COR-L47 (cell line): ENCODE measurements at regions not wholly inside any gene's neighbourhood (a gene's known extent, or its start where the extent isn't known, plus 50 kb on each side); places are given as distances from the start of the nearest gene placed in this dataset.
A peak's percentile ranks its signal among the peaks of the same experiment; 100 is the strongest.

Source experiments
- DNase-seq: peaks from one replicate; lab custom pipeline; 2025; lab: John Stamatoyannopoulos, UW

DNA sequence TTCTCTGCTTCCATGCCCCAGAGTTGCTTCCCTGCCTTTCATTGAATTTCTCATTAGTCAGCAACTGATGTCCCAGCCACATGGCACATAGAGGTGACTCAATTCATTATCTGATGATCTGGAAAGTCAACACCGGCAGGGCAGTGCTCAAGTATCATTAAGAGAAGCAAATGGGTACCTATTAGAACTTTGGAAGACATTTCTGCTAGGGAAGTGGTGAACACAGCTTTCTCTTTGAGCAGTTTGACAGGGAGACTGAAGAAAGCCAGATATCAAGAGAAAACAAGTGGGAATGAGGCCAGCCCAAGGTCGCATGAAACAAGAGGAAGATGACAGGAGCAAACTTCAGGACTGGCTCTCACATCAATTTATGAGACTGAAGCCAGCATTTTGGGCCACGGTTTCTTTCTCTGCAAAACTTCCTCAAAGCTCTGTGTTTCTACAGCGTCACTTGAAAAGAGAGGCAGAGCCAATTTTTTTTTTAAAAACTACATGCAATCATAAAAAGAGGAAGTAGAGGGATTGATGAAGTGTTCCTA is 108.3 kb upstream of the RPS6KA3 start:
- no peak for DNase-seq

DNA sequence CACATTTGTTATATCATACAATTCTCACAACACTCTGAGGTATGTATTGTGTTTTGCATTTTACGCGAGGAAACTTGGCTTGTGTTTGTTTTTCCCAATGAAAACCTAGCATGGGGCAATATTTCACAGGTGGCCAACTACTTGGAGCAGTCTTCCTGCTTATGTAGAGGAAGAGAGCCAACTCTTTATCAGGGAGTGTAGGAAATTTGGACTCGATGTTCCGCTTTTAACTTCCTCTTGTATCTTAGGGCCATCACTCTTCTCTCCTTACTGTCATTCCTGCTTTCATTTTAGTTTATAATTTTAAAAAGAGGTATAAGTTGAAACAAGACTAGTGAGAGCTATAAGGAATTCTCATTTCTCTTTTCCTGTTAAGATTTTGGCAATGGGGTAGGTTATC is 107.7 kb upstream of the RPS6KA3 start:
- no peak for DNase-seq

DNA sequence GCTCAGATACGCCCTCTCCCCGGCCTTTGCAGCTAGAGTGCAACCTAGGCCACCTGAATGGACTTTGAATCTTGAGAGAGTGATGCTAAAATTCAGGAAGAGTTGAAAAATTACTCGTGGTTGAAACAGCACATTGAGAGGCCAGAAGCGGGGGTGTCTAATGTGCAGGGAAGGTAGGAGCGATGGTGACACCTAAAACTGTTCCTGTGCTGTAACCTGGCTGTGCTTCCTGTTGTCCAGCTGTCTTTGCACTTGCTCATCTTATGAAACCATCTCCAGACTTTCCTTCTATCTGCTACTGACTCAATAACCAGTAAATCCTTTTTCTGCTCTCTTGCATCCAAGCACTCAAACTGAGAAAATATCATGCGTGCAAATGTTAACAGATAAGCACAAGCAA is 106.4 kb upstream of the RPS6KA3 start:
- no peak for DNase-seq

DNA sequence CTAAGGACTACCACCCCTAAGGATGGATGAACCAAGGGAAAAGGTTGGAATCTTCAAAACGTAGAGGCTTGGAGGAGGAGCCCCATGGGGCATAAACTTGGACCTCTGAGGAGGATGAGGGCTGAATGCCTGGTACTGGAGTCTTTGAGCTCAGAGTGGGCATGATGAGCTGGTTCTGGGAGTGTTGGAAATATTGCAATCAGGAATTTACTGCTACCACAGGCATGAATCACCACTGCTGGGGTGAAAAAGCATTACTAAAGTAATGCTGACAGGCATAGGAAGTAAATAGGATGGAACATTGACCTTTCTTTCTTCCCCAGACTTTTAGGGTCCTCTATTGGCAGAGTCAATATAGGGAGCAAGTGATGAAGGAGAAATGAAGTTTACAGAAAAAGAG is 105.8 kb upstream of the RPS6KA3 start:
- no peak for DNase-seq

DNA sequence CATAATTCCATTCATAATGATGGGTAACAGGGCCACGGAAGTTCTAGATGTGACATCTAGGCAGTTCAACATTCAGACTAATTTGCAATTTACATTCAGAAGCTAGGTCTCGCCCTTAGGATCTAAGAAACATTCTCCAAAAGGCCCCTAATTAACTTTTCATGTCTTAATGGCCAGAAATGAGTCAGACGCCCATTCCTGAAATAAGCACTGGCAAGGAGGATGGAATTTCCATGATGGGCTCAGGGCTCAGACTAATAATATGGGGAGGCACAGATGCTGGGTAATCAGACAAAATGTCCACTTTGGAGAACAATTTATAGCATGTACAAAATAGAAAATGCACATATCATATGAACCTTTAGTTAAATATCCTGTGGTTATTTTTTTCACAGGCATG is 102.8 kb upstream of the RPS6KA3 start:
- no peak for DNase-seq

DNA sequence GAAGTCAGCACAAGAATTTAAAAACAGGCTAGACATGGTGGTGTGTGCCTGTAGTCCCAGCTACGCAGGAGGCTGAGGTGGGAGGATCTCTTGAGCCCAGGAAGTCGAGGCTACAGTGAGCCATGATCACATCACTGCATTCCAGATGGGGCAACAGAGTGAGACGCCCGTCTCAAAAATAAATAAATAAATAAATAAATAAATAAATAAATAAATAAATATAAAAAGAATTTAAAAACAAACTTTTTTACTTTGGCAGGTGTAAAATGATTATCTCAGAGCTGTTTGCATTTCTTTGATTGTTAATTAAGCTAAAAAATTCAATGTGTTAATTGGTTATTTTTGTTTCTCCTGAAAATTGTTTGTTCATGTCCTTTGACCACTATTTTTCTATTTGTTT is 97.5 kb upstream of the RPS6KA3 start:
- no peak for DNase-seq

DNA sequence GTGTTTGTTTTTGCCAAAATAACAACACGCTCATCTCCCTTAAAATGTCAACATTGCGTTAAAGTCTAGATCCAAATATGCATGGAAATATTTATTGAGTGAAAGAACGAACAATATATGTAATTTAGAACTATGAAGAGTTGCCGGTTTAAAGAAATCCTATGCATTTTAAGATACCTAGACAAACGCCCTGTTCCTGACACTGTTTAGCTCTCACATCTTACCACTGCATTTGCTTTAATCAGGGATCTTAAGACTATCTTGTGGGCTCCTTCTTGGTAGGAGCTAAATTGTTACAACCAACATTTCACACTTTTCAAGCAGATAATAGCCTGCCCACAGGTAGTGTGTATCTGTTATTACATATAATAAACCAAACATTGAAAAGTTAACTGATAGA is 96.6 kb upstream of the RPS6KA3 start:
- DNase-seq = no peak

DNA sequence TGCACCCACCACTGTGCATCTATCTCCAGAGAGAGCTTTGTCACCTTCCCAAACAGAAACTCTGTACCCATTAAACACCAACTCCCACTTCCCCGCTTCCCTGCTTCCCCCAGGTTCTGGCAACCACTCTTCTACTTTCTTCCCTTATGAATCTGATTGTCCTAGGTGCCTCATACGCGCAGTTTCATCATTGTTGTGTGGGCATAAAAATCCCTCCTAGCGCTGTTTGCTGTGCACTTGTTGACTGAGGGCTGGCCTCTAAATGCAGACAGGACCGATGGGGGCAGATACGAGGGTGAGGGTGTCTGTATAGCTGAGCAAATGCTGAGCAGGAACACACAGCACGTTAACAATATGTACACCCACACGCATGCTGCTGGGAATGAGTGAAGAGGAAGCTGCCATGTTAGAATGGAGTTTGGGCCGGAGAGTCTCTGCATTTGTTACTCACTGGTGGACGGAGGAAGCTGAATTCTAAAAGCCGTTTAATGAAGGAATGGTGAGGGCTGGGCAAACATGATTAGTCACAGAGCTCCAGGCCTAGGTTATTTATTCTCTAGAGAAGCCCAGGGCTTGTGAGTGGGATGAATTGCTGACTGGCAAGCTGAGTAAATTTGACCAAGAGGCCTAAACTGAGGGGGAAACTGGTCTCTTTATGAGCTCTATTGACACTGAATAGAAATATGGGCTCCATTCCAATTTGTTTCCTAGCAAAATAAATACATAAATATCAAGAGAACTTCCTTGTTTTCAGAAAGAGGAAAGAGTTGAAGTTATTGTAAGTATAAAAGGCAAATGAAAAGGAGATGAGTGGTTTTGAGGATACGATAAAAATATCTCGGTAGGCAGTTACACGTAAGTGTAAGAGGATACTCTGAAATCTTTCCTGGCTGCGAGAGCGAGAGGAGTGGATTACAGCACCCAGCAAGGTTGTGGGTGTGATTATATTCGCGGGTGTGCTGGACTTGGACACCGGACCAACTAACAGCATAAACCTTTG is 95.9 kb upstream of the RPS6KA3 start:
- DNase-seq = peak; percentile 63

DNA sequence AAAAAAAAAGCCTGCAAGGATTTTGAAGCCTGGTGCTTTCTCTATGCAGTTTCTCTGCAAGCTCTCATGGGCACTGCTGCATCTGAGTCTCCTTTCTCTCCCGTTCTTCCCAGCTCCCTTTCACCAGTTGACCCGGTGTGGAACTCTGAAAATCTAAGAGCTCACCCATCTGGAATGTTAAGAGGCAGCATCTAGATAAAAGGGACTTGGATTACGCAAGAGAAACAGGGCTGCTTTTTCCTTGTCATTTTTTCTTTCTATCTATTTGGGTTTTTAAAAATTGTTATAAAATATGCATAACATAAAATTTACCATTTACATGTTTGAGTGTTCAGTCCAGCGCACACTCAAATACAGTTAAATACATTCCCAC is 95.2 kb upstream of the RPS6KA3 start:
- DNase-seq = no peak

DNA sequence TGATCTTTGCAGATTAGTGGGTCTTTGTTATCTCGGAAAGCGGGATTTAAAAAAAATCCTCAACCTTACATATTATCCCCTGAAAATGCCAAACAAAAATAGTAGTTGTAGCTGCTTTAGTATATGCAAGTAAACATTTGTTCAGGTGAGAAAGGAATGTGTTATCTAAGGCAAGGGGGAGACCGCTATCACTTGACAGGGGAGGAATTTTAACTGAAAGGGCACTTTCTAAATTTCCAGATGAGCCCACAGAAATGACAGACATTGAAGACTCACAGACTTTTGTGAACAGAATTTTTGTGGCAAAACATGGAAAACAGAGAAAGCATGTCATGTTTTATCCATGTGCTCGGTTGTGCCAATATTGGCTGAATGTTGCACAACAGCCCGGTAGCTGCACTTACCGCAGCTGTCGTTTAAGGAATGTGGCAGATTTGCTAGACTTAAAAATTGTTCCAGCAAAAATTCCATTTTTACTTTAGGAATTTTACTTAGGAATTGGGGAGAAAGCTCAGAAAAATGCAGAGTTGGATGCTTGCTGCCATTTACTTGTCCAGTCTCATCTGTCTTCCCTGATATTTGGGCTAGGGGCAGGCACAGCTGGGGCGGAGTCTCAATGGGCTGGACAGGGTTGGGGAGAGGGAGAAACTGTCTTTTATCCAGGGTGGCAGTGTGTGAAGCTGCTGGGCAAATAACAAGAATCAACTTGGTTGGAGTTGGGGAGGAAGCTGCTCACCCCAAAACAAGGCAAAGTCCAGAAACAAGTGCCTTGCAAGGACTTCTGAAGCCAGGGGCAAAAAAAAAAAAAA is 94.6 kb upstream of the RPS6KA3 start:
- no peak for DNase-seq

DNA sequence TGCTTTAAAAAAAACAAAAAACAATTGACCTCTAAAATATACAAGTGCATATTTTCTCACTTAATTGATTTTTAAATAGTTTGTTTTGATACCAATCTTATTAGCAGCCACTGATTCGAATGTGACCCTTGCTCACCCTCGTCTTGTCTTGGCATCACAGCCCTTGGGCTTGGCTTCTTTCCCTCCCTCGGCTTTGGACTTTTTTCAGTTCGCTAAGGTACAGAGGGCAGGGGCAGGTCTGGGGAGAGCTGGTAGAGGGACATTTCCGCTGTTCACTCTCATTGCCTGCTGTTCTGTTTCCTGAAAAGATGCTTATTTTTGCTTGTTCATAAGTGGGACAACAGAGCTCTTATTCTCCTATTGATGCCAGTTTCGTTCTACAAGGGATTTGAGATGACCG is 88.5 kb upstream of the RPS6KA3 start:
- no peak for DNase-seq

DNA sequence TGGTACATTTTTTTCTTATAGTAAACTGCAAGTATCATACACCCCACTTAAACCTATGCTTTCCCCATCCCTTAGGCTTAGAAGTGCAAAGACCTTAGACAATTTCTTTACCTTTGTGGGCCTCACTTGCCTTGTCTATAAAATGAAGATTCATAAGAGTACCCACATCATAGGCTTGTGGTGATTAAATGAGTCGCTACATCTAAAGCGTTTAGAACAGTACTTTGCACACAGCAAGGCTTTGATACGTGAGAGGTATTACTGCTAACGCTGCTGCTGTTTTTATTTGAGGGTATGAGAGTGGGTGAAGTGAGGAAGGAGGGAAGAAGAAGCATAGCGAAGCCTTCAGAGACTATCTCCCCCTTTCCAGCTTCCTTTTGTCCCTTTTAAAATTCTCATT is 87.8 kb upstream of the RPS6KA3 start:
- no peak for DNase-seq

DNA sequence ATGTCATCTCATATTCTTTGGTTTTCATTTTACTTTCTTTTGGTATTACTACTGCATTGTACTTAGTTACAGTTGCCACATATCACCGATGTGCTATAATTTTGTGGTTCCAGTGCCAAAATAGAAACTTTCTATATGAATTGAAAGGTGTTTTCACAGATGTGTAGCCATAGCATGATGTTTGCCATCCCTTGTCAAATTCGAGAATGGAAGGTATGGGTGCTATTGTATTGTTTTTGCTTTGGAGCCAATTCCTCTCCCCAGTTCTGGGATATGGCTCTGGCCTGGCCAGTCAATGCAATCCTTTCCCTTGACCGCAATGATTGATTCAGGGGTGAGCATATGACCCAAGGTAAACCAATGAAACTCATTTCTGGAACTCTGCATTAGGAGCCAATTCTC is 86.2 kb upstream of the RPS6KA3 start:
- no peak for DNase-seq

DNA sequence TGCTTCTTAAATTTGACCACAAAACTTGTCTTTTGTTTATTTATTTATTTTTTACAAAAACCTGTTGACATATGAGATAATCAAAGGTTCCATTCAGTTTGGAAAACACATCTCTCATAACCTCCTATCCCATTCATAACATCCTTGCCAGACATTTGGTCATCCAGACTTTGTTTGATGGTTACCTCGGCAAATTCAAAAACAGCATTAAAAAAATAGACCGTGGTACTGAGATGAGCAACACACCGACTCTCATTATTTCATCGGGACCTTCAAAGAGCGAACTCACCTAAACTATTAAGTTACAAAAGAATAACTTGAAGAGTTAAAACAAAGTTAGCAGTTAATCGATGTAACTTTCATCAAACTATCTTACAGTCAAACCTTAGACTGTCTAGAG is 85.8 kb upstream of the RPS6KA3 start:
- DNase-seq = no peak

DNA sequence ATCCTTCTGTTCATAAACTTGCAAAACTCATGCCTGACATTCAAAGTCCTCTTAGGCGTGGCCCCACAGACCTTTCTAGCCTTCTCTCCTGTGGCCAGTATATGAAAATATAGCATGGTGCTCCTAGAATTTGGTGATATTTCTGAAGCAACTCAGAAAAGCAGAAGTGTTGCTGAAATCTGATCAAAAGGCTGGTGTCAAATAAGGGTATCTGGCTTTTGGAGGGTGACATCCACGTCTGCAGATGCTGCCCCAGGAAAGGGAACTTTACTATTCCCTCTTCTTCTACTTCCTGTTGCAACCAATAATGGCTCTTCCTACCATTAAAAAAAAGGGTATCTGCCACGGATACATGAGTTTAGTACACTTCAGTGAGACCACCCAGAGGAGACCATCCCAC is 83.9 kb upstream of the RPS6KA3 start:
- no peak for DNase-seq

DNA sequence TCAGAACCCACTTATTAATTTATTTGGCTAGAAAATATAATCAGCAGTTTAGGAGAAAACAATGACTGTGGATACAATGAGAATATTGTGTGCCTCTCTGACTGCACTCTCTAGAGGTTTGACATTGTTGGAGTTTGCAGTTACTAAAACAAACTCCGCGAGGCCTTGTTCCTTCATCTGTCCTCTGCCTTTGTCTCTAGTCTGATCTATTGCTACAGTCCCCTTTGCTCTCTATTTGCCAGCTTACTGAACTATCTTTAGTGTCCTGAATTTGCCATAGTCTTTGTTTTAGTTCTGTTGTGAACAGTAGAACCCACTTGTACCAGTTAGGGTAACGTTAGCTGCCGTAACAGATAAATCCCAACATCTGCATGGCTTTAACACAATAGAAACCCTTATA is 81.4 kb upstream of the RPS6KA3 start:
- no peak for DNase-seq

DNA sequence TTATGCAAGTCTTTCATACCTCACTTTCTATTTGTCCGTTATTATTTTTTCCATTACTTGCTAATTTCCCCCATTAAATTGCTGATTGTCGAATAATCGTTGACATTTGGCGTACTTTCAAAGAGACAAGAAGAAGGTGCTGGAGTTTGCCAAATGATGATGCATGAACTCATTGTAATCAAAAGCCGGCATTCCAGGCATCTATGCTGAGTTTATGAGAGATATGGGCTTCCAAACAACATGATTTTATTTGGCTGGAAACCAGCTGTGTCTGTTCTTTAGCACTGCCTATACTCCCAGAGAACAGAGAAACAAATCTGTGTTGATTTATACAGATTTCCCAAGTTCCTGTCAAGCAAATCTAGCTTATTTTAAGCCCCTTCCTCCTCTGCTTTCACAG is 80.8 kb upstream of the RPS6KA3 start:
- no peak for DNase-seq

DNA sequence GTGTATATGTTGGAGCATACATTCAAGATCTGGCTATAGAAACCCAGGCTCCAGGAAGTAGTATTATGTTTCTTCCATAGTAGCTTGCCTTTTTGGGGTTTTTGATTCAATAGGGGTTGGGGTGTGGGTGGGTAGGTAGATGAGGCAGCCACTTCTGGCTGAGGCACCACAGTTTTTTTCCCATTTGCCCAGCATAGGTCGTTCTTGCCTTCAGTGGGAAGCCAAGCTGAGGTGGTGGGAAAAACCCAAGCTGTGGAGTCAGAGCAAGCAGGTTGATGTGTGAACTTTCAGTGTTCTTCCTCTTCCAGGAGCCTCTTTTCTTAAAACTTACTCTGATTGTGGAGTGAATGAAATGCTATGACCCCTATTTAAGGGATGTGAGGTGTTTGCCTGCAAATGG is 67.0 kb upstream of the RPS6KA3 start:
- no peak for DNase-seq

DNA sequence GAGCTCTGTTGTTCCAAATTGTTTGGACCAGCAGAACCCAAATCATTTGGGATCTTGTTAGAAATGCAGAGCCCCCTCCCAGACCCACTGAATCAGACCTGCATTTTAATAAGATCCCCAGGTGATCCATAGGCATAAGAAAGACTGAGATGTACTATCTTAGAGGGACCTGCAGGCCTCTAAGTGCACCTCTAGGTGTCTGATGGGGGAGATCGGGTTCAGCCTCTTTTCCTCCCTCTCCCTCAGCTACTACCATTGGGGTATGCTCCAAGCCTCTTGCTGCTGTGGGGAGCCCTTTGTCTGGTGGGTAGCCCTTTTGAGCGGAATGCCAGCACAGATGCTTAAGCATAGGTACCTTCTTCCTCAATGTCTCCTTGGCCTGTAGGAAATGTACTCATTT is 63.8 kb upstream of the RPS6KA3 start:
- no peak for DNase-seq

DNA sequence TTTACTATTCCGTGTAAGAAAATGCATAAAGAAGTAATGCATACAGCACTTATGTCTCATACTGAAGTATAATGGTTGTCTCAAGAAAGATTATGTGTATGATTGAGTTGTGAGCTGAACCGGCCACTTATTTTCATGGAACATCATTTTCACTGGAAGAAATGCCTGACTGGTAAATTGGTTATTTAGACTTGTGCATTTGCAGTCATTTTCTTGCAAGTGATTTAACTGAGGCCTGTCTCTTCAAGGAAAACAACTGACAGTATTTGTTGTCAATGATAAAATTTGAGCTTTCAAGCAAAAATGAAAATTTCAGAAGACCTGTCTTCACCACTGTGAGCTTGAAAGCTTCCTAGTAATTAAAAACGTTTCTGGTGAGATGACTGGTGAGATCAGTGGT is 62.7 kb upstream of the RPS6KA3 start:
- DNase-seq = no peak

DNA sequence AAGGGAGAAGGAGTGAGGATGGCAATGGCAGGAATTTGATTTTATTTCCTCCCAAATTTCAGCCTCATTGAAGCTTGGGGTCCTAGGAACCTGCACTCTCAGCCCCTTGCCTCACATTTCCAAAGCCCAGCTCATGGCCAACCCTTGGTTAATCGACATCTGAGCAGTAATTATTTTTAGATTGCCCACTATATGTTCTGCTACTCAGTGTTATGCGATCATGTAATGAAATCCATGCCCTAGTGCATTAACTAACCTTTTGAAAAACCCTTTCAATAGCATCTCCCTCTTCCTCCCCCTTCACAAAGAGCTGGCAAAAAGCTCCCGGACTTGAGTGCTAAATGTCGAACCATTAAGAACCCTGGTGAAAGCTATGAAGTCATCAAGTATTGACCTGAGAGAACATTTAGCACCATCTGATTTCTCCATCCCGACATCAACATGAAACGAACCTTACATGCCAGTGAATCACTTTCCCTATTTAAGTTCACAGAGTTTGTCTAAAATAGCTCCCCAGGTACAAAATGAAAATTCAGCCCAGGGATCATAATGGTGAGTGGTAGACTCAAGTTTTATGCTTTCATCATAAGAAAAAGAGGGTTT is 59.2 kb upstream of the RPS6KA3 start:
- DNase-seq = no peak

DNA sequence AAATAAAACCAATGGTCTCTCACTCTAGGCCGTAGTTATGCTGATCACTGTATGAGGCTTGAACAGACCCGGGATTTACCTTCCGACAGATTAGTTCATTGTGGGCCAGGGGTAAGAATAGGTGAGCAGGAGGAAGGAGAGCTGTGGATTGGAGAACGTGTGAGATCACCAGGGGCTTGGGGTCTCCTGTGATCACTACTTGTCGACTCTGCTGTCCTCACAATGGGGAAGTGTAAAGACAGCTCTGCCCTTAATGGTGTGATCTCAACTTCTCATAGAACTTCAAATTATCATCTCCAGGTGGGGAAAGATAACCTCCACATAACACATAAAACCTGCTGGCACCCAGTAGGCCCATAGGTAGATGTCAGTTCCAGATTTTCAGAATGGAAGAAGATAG is 56.2 kb upstream of the RPS6KA3 start:
- DNase-seq = no peak
